ENCODE measurements at regions not wholly inside any gene's neighbourhood (a gene's known extent, or its start where the extent isn't known, plus 50 kb on each side); places are given as distances from the start of the nearest gene placed in this dataset.

GRCh38 chr7:50149369-50149768, 56.3 kb upstream of the ZPBP start:
- Histone ChIP-seq H3K9me3 (replicated peaks; ENCODE audit: control insufficient read depth, insufficient read depth, low read length) (no peaks in the 10 kb centered on the region), H4K20me1 (ENCODE audit: control insufficient read depth, insufficient read depth) (no peaks in the 10 kb centered on the region), H3K79me2 (ENCODE audit: control insufficient read depth, insufficient read depth, low read length) (no peaks in the 10 kb centered on the region), H2AFZ (ENCODE audit: control insufficient read depth, low read depth, low read length) (no peak overlapping the region; the same call in 1 of the 2 replicates), H3K27me3 (replicated peaks in 1 of 2; ENCODE audit: control insufficient read depth in 2 of 2, insufficient read depth in 2 of 2, low read length in 1 of 2) (no peaks in the 10 kb centered on the region), H3K27ac (ENCODE audit: control insufficient read depth, insufficient read depth) (no peak overlapping the region), H3K9ac (ENCODE audit: control insufficient read depth, insufficient read depth, low read length) (no peak overlapping the region), H3K36me3 (ENCODE audit: control insufficient read depth in 2 of 2, insufficient read depth in 2 of 2, low read length in 1 of 2) (no peaks in the 10 kb centered on the region), H3K4me2 (ENCODE audit: control insufficient read depth, insufficient read depth) (no peak overlapping the region), H3K4me1 (ENCODE audit: control insufficient read depth, insufficient read depth, low read length) (peaks cover 46% of the 10 kb centered on the region), H3K4me3 (no peak overlapping the region)
- ATAC-seq, result peak; percentile 32
- no TSS peak for BruUV-seq (replicated peaks)
- no peak for TF ChIP-seq LARP7 (IDR thresholded peaks at IDR 0.05)
- 0 out of 2 replicates have a peak, but pooled peaks have one; percentile 17 for TF ChIP-seq GATAD2B (conservative IDR thresholded peaks at IDR 0.05; ENCODE audit: low read depth)
- 4% methylated on average over 2 of the region's 2 CpGs for whole genome bisulfite sequencing (ENCODE audit: insufficient coverage, insufficient replicate concordance, low lambda C conversion rate, missing lambda C conversion rate)
- in situ Hi-C loops (cut with MboI) (no loop called here), intact Hi-C loops (cut with micrococcal nuclease; ENCODE audit: unreplicated experiment) (no loop called here)
- ChIA-PET POLR2A (interaction anchor here (1.0 to 2.0 kb wide), 3 partner anchors 12 to 123 kb away, joined by 3 to 5 read pairs (median 3); no protein-coding TSS in a partner anchor), CTCF (interaction anchor here (1.1 to 12.3 kb wide), 11 partner anchors 14 to 299 kb away, joined by 3 to 183 read pairs (median 6); no protein-coding TSS in a partner anchor), RAD21 (ENCODE audit: unreplicated experiment) (interaction anchor here (1.0 to 10.0 kb wide), 12 partner anchors 29 to 269 kb away, joined by 3 to 135 read pairs (median 10); no protein-coding TSS in a partner anchor), SMC1A (ENCODE audit: uncharacterized antibody, unreplicated experiment) (interaction anchor here (0.7 to 10.7 kb wide), 20 partner anchors 7 to 299 kb away, joined by 3 to 162 read pairs (median 6); no protein-coding TSS in a partner anchor)
- FAIRE-seq, result no peak
- DNase-seq (ENCODE audit: low read depth, low spot score), result no peak

GRCh38 chr7:50147951-50148808, 55.1 kb upstream of the ZPBP start:
- ATAC-seq (peak; percentile 70), DNase-seq (ENCODE audit: low read depth, low spot score) (peak; percentile 76), FAIRE-seq (no peak)
- SMC1A ChIA-PET (ENCODE audit: uncharacterized antibody, unreplicated experiment), result interaction anchor here (0.6 to 10.7 kb wide), 32 partner anchors 9 to 320 kb away, joined by 3 to 162 read pairs (median 5); partner anchors contain the start of gene IKZF1
- Histone ChIP-seq H4K20me1 (ENCODE audit: control insufficient read depth, insufficient read depth) (no peaks in the 10 kb centered on the region), H3K27me3 (replicated peaks in 1 of 2; ENCODE audit: control insufficient read depth in 2 of 2, insufficient read depth in 2 of 2, low read length in 1 of 2) (no peaks in the 10 kb centered on the region), H2AFZ (ENCODE audit: control insufficient read depth, low read depth, low read length) (peak overlapping the region; percentile 19), H3K4me3 (no peak overlapping the region), H3K27ac (ENCODE audit: control insufficient read depth, insufficient read depth) (peak overlapping the region; percentile 59), H3K79me2 (ENCODE audit: control insufficient read depth, insufficient read depth, low read length) (no peaks in the 10 kb centered on the region), H3K9me3 (replicated peaks; ENCODE audit: control insufficient read depth, insufficient read depth, low read length) (no peaks in the 10 kb centered on the region), H3K36me3 (ENCODE audit: control insufficient read depth in 2 of 2, insufficient read depth in 2 of 2, low read length in 1 of 2) (no peaks in the 10 kb centered on the region), H3K9ac (ENCODE audit: control insufficient read depth, insufficient read depth, low read length) (no peak overlapping the region), H3K4me1 (ENCODE audit: control insufficient read depth, insufficient read depth, low read length) (peaks cover 46% of the 10 kb centered on the region), H3K4me2 (ENCODE audit: control insufficient read depth, insufficient read depth) (peak overlapping the region; percentile 49)
- POLR2A ChIA-PET, result interaction anchor here (0.7 to 2.7 kb wide), 10 partner anchors 9 to 205 kb away, joined by 3 to 13 read pairs (median 4); no protein-coding TSS in a partner anchor
- WGBS (ENCODE audit: insufficient coverage, insufficient replicate concordance, low lambda C conversion rate, missing lambda C conversion rate), result 10% methylated on average over 6 of the region's 6 CpGs
- CTCF ChIA-PET, result interaction anchor here (0.5 to 12.3 kb wide), 17 partner anchors 8 to 300 kb away, joined by 3 to 183 read pairs (median 5); no protein-coding TSS in a partner anchor
- no TSS peak for BruUV-seq (replicated peaks)
- intact Hi-C loops (cut with micrococcal nuclease; ENCODE audit: unreplicated experiment), result loop anchor here (1.0 kb wide), 1 partner anchor 122 kb away; no protein-coding TSS in a partner anchor
- in situ Hi-C loops (cut with MboI), result no loop called here
- RAD21 ChIA-PET (ENCODE audit: unreplicated experiment), result interaction anchor here (0.8 to 10.0 kb wide), 19 partner anchors 8 to 1013 kb away, joined by 3 to 135 read pairs (median 5); no protein-coding TSS in a partner anchor
- TF ChIP-seq GABPA (IDR thresholded peaks at IDR 0.05; ENCODE audit: low read depth) (no peak), DPF2 (IDR thresholded peaks at IDR 0.05) (peak; percentile 88), POU2F2 (IDR thresholded peaks at IDR 0.05; ENCODE audit: borderline replicate concordance, low read depth, low read length) (0 out of 3 replicates have a peak, but pooled peaks have one; percentile 38), RCOR1 (conservative IDR thresholded peaks at IDR 0.05; ENCODE audit: low read depth, low read length) (no peak), CHD4 (IDR thresholded peaks at IDR 0.05) (no peak), ZNF207 (IDR thresholded peaks at IDR 0.05; ENCODE audit: borderline replicate concordance) (no peak), CUX1 (IDR thresholded peaks at IDR 0.05; ENCODE audit: insufficient replicate concordance, low read depth, low read length) (no peak), POLR2A (IDR thresholded peaks at IDR 0.05; ENCODE audit: low read depth, low read length) (no peak), ZBED1 (IDR thresholded peaks at IDR 0.05; ENCODE audit: borderline replicate concordance) (peak; percentile 77; the same call in 1 of the 2 replicates)

All from GM12878 (cell line).